NT2/D1 (cell line): ENCODE measurements at regions not wholly inside any gene's neighbourhood (a gene's known extent, or its start where the extent isn't known, plus 50 kb on each side); places are given as distances from the start of the nearest gene placed in this dataset.

Experiments used
- SUZ12 ChIP-seq: IDR thresholded peaks from 2 replicates; pipeline ENCODE4 v1.6.1; 2011; ENCODE audit not compliant: insufficient read length, insufficient read depth; ENCODE audit errors: extremely low read depth
- YY1 ChIP-seq: IDR thresholded peaks from 2 replicates; pipeline ENCODE4 v1.6.1; 2011; ENCODE audit not compliant: insufficient read length, insufficient read depth
- ZNF274 ChIP-seq: IDR thresholded peaks from 2 replicates; pipeline ENCODE4 v1.6.1; 2011; ENCODE audit warnings: mild to moderate bottlenecking, low read depth, low read length

DNA sequence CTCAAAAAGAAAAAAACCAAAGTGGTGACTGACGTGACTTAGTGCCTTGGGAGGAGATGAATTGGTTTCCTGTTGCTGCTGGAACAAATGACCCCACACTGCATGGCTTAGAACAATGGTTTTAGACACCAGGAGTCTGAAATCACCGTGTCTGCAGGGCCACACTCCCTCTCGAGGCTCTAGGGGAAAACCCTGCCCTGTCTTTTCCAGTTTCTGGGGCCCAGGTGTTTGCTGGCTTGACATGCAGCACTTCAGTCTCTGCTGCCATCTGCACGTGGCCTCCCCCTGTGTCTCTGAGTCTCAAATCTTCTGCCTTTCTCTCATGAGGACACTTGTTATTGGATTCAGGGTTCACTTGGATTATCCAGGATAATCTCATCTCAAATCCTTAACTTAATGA, 323.8 kb upstream of the TNRC6C start:
- TF ChIP-seq YY1 (no peak), ZNF274 (no peak), SUZ12 (no peak)
